ENCODE measurements at regions not wholly inside any gene's neighbourhood (a gene's known extent, or its start where the extent isn't known, plus 50 kb on each side); places are given as distances from the start of the nearest gene placed in this dataset.

DNA sequence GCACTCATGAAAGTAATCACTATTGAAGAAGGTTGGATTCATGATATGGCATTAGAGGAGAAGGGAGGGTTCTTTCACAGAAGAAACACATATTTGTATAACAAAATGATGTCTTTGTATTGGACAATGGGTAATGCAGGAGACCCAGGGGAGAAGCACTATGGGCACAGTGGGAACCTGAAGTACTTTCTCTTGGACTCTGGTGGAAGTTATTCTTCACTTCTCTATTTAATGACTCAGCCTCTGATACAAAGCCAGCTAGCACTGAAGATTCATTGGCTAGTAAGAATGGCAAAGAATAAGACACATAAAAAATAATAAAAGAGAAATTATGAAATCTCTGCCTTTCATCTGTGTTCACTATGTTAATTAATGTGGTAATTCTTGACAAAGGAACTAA is 149.9 kb upstream of the PRR16 start:
- no peak for DNase-seq (ENCODE audit: insufficient read length, low spot score, missing footprints)

DNA sequence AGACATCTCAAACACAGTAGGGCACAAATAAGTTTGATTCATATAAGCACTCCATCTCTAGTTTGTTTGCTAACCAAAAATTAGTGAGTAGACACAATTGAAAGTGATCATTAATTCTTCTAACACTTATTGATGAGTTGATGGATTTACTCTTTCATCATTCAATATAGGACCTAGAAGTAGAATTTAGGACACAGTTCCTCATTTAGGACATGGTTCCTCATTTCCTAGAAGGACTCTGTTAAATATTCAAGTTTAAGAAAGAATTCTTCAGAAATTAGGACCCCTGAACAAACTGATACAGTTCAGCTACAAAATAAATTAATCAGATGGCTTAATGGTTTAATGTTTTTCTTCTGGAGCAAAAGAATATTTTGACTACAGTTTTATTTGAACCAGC is 143.5 kb upstream of the PRR16 start:
- Histone ChIP-seq H3K79me2 (ENCODE audit: insufficient read depth, low read length) (no peaks in the 10 kb centered on the region), H3K27ac (ENCODE audit: low read depth, low read length) (no peak overlapping the region), H3K4me2 (ENCODE audit: insufficient read depth, low read length) (no peak overlapping the region), H3K4me1 (ENCODE audit: insufficient read depth, low read length) (no peaks in the 10 kb centered on the region), H2AFZ (ENCODE audit: low read length) (no peak overlapping the region), H3K4me3 (ENCODE audit: insufficient read depth, low read length) (no peak overlapping the region), H3K36me3 (ENCODE audit: insufficient read depth, low read length) (no peaks in the 10 kb centered on the region), H4K20me1 (ENCODE audit: insufficient read depth, low read length) (no peaks in the 10 kb centered on the region), H3K9me3 (ENCODE audit: low read depth, low read length) (no peaks in the 10 kb centered on the region), H3K27me3 (ENCODE audit: insufficient read depth, low read length) (no peaks in the 10 kb centered on the region)
- TF ChIP-seq, protein P1, sequence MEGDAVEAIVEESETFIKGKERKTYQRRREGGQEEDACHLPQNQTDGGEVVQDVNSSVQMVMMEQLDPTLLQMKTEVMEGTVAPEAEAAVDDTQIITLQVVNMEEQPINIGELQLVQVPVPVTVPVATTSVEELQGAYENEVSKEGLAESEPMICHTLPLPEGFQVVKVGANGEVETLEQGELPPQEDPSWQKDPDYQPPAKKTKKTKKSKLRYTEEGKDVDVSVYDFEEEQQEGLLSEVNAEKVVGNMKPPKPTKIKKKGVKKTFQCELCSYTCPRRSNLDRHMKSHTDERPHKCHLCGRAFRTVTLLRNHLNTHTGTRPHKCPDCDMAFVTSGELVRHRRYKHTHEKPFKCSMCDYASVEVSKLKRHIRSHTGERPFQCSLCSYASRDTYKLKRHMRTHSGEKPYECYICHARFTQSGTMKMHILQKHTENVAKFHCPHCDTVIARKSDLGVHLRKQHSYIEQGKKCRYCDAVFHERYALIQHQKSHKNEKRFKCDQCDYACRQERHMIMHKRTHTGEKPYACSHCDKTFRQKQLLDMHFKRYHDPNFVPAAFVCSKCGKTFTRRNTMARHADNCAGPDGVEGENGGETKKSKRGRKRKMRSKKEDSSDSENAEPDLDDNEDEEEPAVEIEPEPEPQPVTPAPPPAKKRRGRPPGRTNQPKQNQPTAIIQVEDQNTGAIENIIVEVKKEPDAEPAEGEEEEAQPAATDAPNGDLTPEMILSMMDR (IDR thresholded peaks at IDR 0.05; ENCODE audit: extremely low read depth, low read depth, low read length) = no peak
- no peak for DNase-seq (ENCODE audit: insufficient read length, low spot score, missing footprints)

More for the DNA sequence above, 149.9 kb upstream of the PRR16 start:
- H2AFZ ChIP-seq (ENCODE audit: low read length) = no peak overlapping the region
- H3K27me3 ChIP-seq (ENCODE audit: insufficient read depth, low read length) = no peaks in the 10 kb centered on the region
- H3K36me3 ChIP-seq (ENCODE audit: insufficient read depth, low read length) = no peaks in the 10 kb centered on the region
- no peak overlapping the region for H3K4me2 ChIP-seq (ENCODE audit: insufficient read depth, low read length)
- no peak overlapping the region for H3K27ac ChIP-seq (ENCODE audit: low read depth, low read length)
- TF ChIP-seq, protein P1 (IDR thresholded peaks at IDR 0.05; ENCODE audit: extremely low read depth, low read depth, low read length) = no peak
- H4K20me1 ChIP-seq (ENCODE audit: insufficient read depth, low read length) = no peaks in the 10 kb centered on the region
- H3K4me3 ChIP-seq (ENCODE audit: insufficient read depth, low read length) = no peak overlapping the region
- H3K9me3 ChIP-seq (ENCODE audit: low read depth, low read length) = no peaks in the 10 kb centered on the region
- no peaks in the 10 kb centered on the region for H3K79me2 ChIP-seq (ENCODE audit: insufficient read depth, low read length)
- no peaks in the 10 kb centered on the region for H3K4me1 ChIP-seq (ENCODE audit: insufficient read depth, low read length)

DNA sequence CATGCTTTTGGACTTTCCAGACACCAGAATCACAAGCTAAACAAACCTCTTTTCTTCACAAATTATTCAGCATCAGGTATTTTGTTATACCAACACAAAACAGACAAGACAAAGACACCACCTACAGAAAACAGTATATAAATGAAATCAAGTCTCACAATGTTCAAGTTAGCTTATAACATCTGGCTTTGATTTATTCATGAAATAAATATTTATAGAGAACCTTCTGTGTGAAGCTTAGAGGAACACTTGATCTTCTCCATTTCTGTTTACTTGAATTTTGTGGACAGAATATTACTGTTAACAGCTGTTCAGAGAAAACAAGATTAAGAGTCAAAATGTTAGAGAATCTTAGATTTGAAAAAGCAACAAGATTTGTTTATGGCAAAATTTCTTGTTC is 137.4 kb upstream of the PRR16 start:
- Histone ChIP-seq H3K79me2 (ENCODE audit: insufficient read depth, low read length) (no peaks in the 10 kb centered on the region), H4K20me1 (ENCODE audit: insufficient read depth, low read length) (no peaks in the 10 kb centered on the region), H3K9me3 (ENCODE audit: low read depth, low read length) (no peaks in the 10 kb centered on the region), H3K27me3 (ENCODE audit: insufficient read depth, low read length) (no peaks in the 10 kb centered on the region), H3K36me3 (ENCODE audit: insufficient read depth, low read length) (no peaks in the 10 kb centered on the region), H3K4me2 (ENCODE audit: insufficient read depth, low read length) (no peak overlapping the region), H3K4me3 (ENCODE audit: insufficient read depth, low read length) (no peak overlapping the region), H2AFZ (ENCODE audit: low read length) (no peak overlapping the region), H3K27ac (ENCODE audit: low read depth, low read length) (no peak overlapping the region), H3K4me1 (ENCODE audit: insufficient read depth, low read length) (no peaks in the 10 kb centered on the region)
- TF ChIP-seq, protein P1 (IDR thresholded peaks at IDR 0.05; ENCODE audit: extremely low read depth, low read depth, low read length) = no peak
- DNase-seq (ENCODE audit: insufficient read length, low spot score, missing footprints) = no peak

DNA sequence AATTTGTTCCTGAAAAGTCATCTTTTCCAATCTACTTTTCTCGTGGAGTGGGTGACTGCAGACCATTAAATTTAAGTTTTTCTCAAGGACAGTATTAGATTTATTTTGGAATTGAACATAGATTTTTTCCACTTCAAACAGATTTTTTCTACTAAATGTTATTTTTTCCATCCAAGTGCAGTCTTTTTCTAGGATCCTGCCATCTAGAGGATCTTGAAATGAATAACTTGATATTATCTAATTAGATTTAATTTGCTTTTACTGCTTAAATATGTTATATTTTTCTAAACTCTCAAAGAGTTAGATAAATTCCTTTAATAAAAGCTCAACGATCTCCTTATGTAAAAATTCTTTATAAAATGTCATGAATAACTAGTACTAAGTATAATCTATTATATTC is 136.9 kb upstream of the PRR16 start:
- Histone ChIP-seq H3K36me3 (ENCODE audit: insufficient read depth, low read length) (no peaks in the 10 kb centered on the region), H3K4me1 (ENCODE audit: insufficient read depth, low read length) (no peaks in the 10 kb centered on the region), H3K27ac (ENCODE audit: low read depth, low read length) (no peak overlapping the region), H4K20me1 (ENCODE audit: insufficient read depth, low read length) (no peaks in the 10 kb centered on the region), H3K27me3 (ENCODE audit: insufficient read depth, low read length) (no peaks in the 10 kb centered on the region), H3K4me2 (ENCODE audit: insufficient read depth, low read length) (no peak overlapping the region), H3K4me3 (ENCODE audit: insufficient read depth, low read length) (no peak overlapping the region), H3K9me3 (ENCODE audit: low read depth, low read length) (no peaks in the 10 kb centered on the region), H2AFZ (ENCODE audit: low read length) (no peak overlapping the region), H3K79me2 (ENCODE audit: insufficient read depth, low read length) (no peaks in the 10 kb centered on the region)
- TF ChIP-seq, protein P1 (IDR thresholded peaks at IDR 0.05; ENCODE audit: extremely low read depth, low read depth, low read length) = peak; percentile 36
- DNase-seq (ENCODE audit: insufficient read length, low spot score, missing footprints) = no peak
